ENCODE measurements at regions not wholly inside any gene's neighbourhood (a gene's known extent, or its start where the extent isn't known, plus 50 kb on each side); places are given as distances from the start of the nearest gene placed in this dataset.
"Not testable (repeated sequence)": the region's sequence is repeated elsewhere in the genome, so short reads cannot be mapped to it uniquely, and the experiment has no call there.

- POLR2A ChIA-PET = no interaction called here
These were observed 92.4 kb upstream of the HS3ST2 start for GRCh38 chr16:22721511-22722100.

GRCh38 chr16:22722551-22723541 lies 91.1 kb upstream of the HS3ST2 start:
- H3K27me3 Mint-ChIP-seq (ENCODE audit: insufficient read depth, unreplicated experiment) = peaks cover 46% of the 10 kb centered on the region
- BruUV-seq (replicated peaks); H3K27ac Mint-ChIP-seq (ENCODE audit: low read depth, unreplicated experiment); CTCF ChIA-PET; H3K4me1 Mint-ChIP-seq (ENCODE audit: insufficient read depth, unreplicated experiment); H3K9me3 Mint-ChIP-seq (ENCODE audit: unreplicated experiment); DNase-seq (ENCODE audit: unreplicated experiment); H3K36me3 Mint-ChIP-seq (ENCODE audit: insufficient read depth, unreplicated experiment); intact Hi-C loops (cut with micrococcal nuclease); POLR2A ChIA-PET; H3K4me3 Mint-ChIP-seq (ENCODE audit: unreplicated experiment): not testable (repeated sequence)

More at GRCh38 chr16:22721511-22722100, 92.4 kb upstream of the HS3ST2 start:
- no peaks in the 10 kb centered on the region for H3K36me3 Mint-ChIP-seq (ENCODE audit: insufficient read depth, unreplicated experiment)
- H3K27me3 Mint-ChIP-seq (ENCODE audit: insufficient read depth, unreplicated experiment) = peaks cover 43% of the 10 kb centered on the region
- no peak overlapping the region for H3K4me3 Mint-ChIP-seq (ENCODE audit: unreplicated experiment)
- H3K4me1 Mint-ChIP-seq (ENCODE audit: insufficient read depth, unreplicated experiment) = no peaks in the 10 kb centered on the region
- CTCF ChIA-PET = interaction anchor here (0.6 kb wide), 1 partner anchor 43 kb away, joined by 4 read pairs; no protein-coding TSS in a partner anchor
- no peak for DNase-seq (ENCODE audit: unreplicated experiment)
- intact Hi-C loops (cut with micrococcal nuclease) = no loop called here
- no TSS peak for BruUV-seq (replicated peaks)
- TF ChIP-seq, protein P1, sequence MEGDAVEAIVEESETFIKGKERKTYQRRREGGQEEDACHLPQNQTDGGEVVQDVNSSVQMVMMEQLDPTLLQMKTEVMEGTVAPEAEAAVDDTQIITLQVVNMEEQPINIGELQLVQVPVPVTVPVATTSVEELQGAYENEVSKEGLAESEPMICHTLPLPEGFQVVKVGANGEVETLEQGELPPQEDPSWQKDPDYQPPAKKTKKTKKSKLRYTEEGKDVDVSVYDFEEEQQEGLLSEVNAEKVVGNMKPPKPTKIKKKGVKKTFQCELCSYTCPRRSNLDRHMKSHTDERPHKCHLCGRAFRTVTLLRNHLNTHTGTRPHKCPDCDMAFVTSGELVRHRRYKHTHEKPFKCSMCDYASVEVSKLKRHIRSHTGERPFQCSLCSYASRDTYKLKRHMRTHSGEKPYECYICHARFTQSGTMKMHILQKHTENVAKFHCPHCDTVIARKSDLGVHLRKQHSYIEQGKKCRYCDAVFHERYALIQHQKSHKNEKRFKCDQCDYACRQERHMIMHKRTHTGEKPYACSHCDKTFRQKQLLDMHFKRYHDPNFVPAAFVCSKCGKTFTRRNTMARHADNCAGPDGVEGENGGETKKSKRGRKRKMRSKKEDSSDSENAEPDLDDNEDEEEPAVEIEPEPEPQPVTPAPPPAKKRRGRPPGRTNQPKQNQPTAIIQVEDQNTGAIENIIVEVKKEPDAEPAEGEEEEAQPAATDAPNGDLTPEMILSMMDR (IDR thresholded peaks at IDR 0.05; ENCODE audit: unreplicated experiment) = no peak
- no peaks in the 10 kb centered on the region for H3K9me3 Mint-ChIP-seq (ENCODE audit: unreplicated experiment)
- H3K27ac Mint-ChIP-seq (ENCODE audit: low read depth, unreplicated experiment) = no peak overlapping the region

DNA sequence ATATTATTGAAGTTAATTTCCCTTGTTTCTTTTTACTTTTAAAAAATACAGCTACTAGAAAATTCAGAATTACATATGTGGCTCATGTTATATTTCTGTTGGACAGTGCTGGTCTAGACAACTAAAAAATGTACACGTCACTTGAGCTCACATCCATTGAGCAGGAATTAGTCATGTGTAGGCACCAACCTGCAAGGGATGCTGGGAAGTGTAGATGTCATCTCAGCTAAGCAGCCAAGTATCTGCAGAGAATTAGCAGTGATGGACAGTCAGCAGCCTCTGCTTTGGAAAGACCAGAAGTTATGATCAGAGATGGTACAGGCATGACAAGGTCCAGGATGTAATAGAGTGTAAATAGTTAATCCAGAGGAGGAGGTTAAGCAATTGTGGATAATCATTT lies 87.1 kb upstream of the HS3ST2 start:
- Mint-ChIP-seq H3K9me3 (ENCODE audit: unreplicated experiment) (no peaks in the 10 kb centered on the region), H3K36me3 (ENCODE audit: insufficient read depth, unreplicated experiment) (no peaks in the 10 kb centered on the region), H3K27ac (ENCODE audit: low read depth, unreplicated experiment) (no peak overlapping the region), H3K4me3 (ENCODE audit: unreplicated experiment) (no peak overlapping the region), H3K4me1 (ENCODE audit: insufficient read depth, unreplicated experiment) (peaks cover 5% of the 10 kb centered on the region), H3K27me3 (ENCODE audit: insufficient read depth, unreplicated experiment) (peaks cover 49% of the 10 kb centered on the region)
- BruUV-seq (replicated peaks) = no TSS peak
- intact Hi-C loops (cut with micrococcal nuclease) = no loop called here
- peak; percentile 3 for DNase-seq (ENCODE audit: unreplicated experiment)
- ChIA-PET CTCF (no interaction called here), POLR2A (no interaction called here)
- TF ChIP-seq, protein P1 (IDR thresholded peaks at IDR 0.05; ENCODE audit: unreplicated experiment) = no peak

GRCh38 chr16:22727285-22728166 lies 86.4 kb upstream of the HS3ST2 start:
- H3K4me3 Mint-ChIP-seq (ENCODE audit: unreplicated experiment) = no peak overlapping the region
- TF ChIP-seq, protein P1 (IDR thresholded peaks at IDR 0.05; ENCODE audit: unreplicated experiment) = no peak
- peak; percentile 3 for DNase-seq (ENCODE audit: unreplicated experiment)
- no TSS peak for BruUV-seq (replicated peaks)
- H3K36me3 Mint-ChIP-seq (ENCODE audit: insufficient read depth, unreplicated experiment) = no peaks in the 10 kb centered on the region
- H3K27ac Mint-ChIP-seq (ENCODE audit: low read depth, unreplicated experiment) = no peak overlapping the region
- peaks cover 5% of the 10 kb centered on the region for H3K4me1 Mint-ChIP-seq (ENCODE audit: insufficient read depth, unreplicated experiment)
- H3K27me3 Mint-ChIP-seq (ENCODE audit: insufficient read depth, unreplicated experiment) = peaks cover 49% of the 10 kb centered on the region
- POLR2A ChIA-PET = no interaction called here
- H3K9me3 Mint-ChIP-seq (ENCODE audit: unreplicated experiment) = no peaks in the 10 kb centered on the region
- CTCF ChIA-PET = no interaction called here
- intact Hi-C loops (cut with micrococcal nuclease) = no loop called here

Data from MCF 10A (cell line).